Mesenchymal stem cell (in vitro differentiated cells and primary cell): ENCODE measurements at regions not wholly inside any gene's neighbourhood (a gene's known extent, or its start where the extent isn't known, plus 50 kb on each side); places are given as distances from the start of the nearest gene placed in this dataset.

Experiments used
- DNase-seq: peaks from one replicate; pipeline ENCODE4 v3.0.0-alpha.2; 2013
- H2AFZ ChIP-seq: one replicate; pipeline ENCODE4 v1.6.1; 2013; ENCODE audit warnings: low read depth, mild to moderate bottlenecking, control low read depth, inconsistent platforms, low read length, moderate library complexity
- H2AK5ac ChIP-seq: 2 replicates; pipeline ENCODE4 v1.6.1; 2013; ENCODE audit warnings: low read length, moderate library complexity, mild to moderate bottlenecking, inconsistent platforms; ENCODE audit not compliant: severe bottlenecking
- H2BK120ac ChIP-seq: one replicate; pipeline ENCODE4 v1.6.1; 2013; ENCODE audit warnings: low read depth, mild to moderate bottlenecking, inconsistent platforms, low read length, moderate library complexity
- H2BK12ac ChIP-seq, 2 experiments: one replicate each; pipeline ENCODE4 v1.6.1; 2013; ENCODE audit warnings: inconsistent platforms in 2 of 2, low read length in 2 of 2, mild to moderate bottlenecking in 2 of 2, moderate library complexity in 2 of 2, control low read depth in 1 of 2
- H2BK15ac ChIP-seq: one replicate; pipeline ENCODE4 v1.6.1; 2013; ENCODE audit warnings: mild to moderate bottlenecking, low read depth, inconsistent platforms; ENCODE audit not compliant: poor library complexity, severe bottlenecking
- H2BK5ac ChIP-seq: 2 replicates; pipeline ENCODE4 v1.6.1; 2013; ENCODE audit warnings: low read depth, mild to moderate bottlenecking, low read length, control low read depth, inconsistent platforms; ENCODE audit not compliant: poor library complexity, severe bottlenecking
- H3K14ac ChIP-seq, 2 experiments: one replicate each; pipeline ENCODE4 v1.6.1; 2013; ENCODE audit warnings: inconsistent platforms in 2 of 2, low read length in 2 of 2, control low read depth in 1 of 2, mild to moderate bottlenecking in 1 of 2, moderate library complexity in 1 of 2
- H3K18ac ChIP-seq, 2 experiments: one replicate each; pipeline ENCODE4 v1.6.1; 2013; ENCODE audit warnings: inconsistent platforms in 2 of 2, low read length in 2 of 2, control low read depth in 1 of 2, low read depth in 1 of 2, mild to moderate bottlenecking in 1 of 2
- H3K23ac ChIP-seq, 2 experiments: one replicate each; pipeline ENCODE4 v1.6.1; 2013; ENCODE audit warnings: inconsistent platforms in 2 of 2, low read length in 2 of 2, mild to moderate bottlenecking in 2 of 2, moderate library complexity in 2 of 2, control low read depth in 1 of 2
- H3K27ac ChIP-seq: 2 replicates; pipeline ENCODE4 v1.5.1; 2013; ENCODE audit warnings: mild to moderate bottlenecking, moderate library complexity, low read length, control low read depth, inconsistent platforms; ENCODE audit not compliant: poor library complexity, severe bottlenecking
- H3K27me3 ChIP-seq, 2 experiments: 2 replicates each; pipeline versions ENCODE4 v1.6.1 to v1.7.0; 2013; ENCODE audit warnings: low read length in 2 of 2, mild to moderate bottlenecking in 2 of 2, moderate library complexity in 2 of 2, control low read depth in 1 of 2, inconsistent platforms in 1 of 2; ENCODE audit not compliant: control insufficient read depth in 1 of 2, insufficient read depth in 1 of 2
- H3K36me3 ChIP-seq, 2 experiments: 2 replicates each; pipeline versions ENCODE4 v1.6.1 to v1.7.0; 2013; ENCODE audit warnings: low read length in 2 of 2, control low read depth in 1 of 2, inconsistent platforms in 1 of 2, low read depth in 1 of 2, mild to moderate bottlenecking in 1 of 2; ENCODE audit not compliant: insufficient read depth in 2 of 2, control insufficient read depth in 1 of 2
- H3K4ac ChIP-seq, 2 experiments: one replicate each; pipeline ENCODE4 v1.6.1; 2013; ENCODE audit warnings: inconsistent platforms in 2 of 2, low read length in 2 of 2, mild to moderate bottlenecking in 2 of 2, moderate library complexity in 2 of 2, control low read depth in 1 of 2, low read depth in 1 of 2
- H3K4me1 ChIP-seq: 2 replicates; pipeline ENCODE4 v1.6.1; 2013; ENCODE audit warnings: low read depth, low read length, control low read depth; ENCODE audit not compliant: control insufficient read depth, insufficient read depth
- H3K4me2 ChIP-seq: 2 replicates; pipeline ENCODE4 v1.6.1; 2013; ENCODE audit warnings: low read length, mild to moderate bottlenecking, inconsistent platforms; ENCODE audit not compliant: poor library complexity, severe bottlenecking
- H3K4me3 ChIP-seq, 2 experiments: 2 replicates each; pipeline versions ENCODE4 v1.5.1 to v1.7.0; 2013; ENCODE audit warnings: low read length in 2 of 2, mild to moderate bottlenecking in 2 of 2, control low read depth in 1 of 2, low read depth in 1 of 2; ENCODE audit not compliant: insufficient read depth in 1 of 2
- H3K79me1 ChIP-seq: replicated peaks from 2 replicates; pipeline ENCODE4 v1.6.1; 2013; ENCODE audit warnings: mild to moderate bottlenecking, control low read depth, low read length, inconsistent platforms; ENCODE audit not compliant: poor library complexity, severe bottlenecking
- H3K9ac ChIP-seq: 2 replicates; pipeline ENCODE4 v1.7.0; 2013; ENCODE audit warnings: mild to moderate bottlenecking, low read length, moderate library complexity
- H3K9me3 ChIP-seq: 2 replicates; pipeline ENCODE4 v1.7.0; 2013; ENCODE audit warnings: mild to moderate bottlenecking, low read length; ENCODE audit not compliant: control insufficient read depth
- H4K8ac ChIP-seq: one replicate; pipeline ENCODE4 v1.6.1; 2013; ENCODE audit warnings: inconsistent platforms, mild to moderate bottlenecking, low read length, moderate library complexity
- H4K91ac ChIP-seq: one replicate; pipeline ENCODE4 v1.6.1; 2013; ENCODE audit warnings: mild to moderate bottlenecking, low read length, inconsistent platforms
- WGBS: methylation state at CpG from one replicate; pipeline ENCODE4 v1.1.7; 2013; ENCODE audit warnings: mixed read lengths; 5-methylcytosine and 5-hydroxymethylcytosine counted together

DNA sequence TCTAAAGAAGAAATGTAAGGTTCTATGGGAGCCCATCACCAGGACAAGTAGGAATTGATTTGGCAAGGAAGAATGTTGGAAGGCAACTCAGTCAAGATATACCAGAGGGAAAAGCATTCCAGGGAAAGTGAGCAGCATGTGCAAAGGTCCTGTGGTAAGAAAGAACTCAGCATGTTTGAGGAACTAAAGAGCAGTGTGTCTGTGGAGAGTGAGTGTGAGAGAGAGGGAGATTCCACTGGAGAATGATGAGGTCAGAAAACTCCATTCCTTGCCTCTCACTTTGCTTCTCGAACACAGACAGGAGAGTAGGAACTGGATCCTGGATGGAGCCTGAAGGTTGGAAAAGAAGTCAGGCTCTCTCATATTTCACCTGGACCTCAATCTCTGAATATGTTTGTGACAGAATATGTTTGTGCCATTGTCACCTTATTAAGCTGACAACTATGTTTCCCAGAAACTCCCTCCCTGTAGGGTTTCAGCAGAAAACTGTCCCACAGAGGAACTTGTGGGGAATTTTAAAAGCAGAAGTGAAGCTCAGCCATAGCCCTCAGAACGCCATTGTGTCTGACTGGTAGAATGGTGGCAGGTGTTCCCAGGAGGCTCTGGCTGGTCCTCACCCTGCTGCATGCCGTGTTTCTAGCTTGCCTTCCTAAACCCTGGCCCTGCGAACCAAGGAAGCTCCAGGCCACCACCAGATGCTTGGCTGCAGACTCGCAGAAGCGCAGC is 382.4 kb upstream of the XYLT1 start:
- no peak overlapping the region for H2BK5ac ChIP-seq
- no peaks in the 10 kb centered on the region for H3K79me1 ChIP-seq
- H3K4ac ChIP-seq, result no peak overlapping the region
- H3K14ac ChIP-seq, result no peak overlapping the region
- H3K4me3 ChIP-seq, result no peak overlapping the region
- H3K4me2 ChIP-seq, result no peak overlapping the region
- WGBS, result 80% methylated on average over 5 of the region's 6 CpGs
- DNase-seq, result no peak
- no peak overlapping the region for H2BK120ac ChIP-seq
- H4K91ac ChIP-seq, result no peak overlapping the region
- no peak overlapping the region for H4K8ac ChIP-seq
- no peak overlapping the region for H3K23ac ChIP-seq
- H3K9ac ChIP-seq, result no peak overlapping the region
- no peak overlapping the region for H2AK5ac ChIP-seq
- H3K27me3 ChIP-seq, result peaks cover 0 to 59% of the 10 kb centered on the region in 2 experiments
- H2BK15ac ChIP-seq, result no peak overlapping the region
- H2BK12ac ChIP-seq, result no peak overlapping the region
- no peak overlapping the region for H2AFZ ChIP-seq
- H3K27ac ChIP-seq, result no peak overlapping the region
- no peak overlapping the region for H3K18ac ChIP-seq
- peaks cover 7% of the 10 kb centered on the region for H3K9me3 ChIP-seq
- no peaks in the 10 kb centered on the region for H3K36me3 ChIP-seq
- H3K4me1 ChIP-seq, result no peaks in the 10 kb centered on the region

DNA sequence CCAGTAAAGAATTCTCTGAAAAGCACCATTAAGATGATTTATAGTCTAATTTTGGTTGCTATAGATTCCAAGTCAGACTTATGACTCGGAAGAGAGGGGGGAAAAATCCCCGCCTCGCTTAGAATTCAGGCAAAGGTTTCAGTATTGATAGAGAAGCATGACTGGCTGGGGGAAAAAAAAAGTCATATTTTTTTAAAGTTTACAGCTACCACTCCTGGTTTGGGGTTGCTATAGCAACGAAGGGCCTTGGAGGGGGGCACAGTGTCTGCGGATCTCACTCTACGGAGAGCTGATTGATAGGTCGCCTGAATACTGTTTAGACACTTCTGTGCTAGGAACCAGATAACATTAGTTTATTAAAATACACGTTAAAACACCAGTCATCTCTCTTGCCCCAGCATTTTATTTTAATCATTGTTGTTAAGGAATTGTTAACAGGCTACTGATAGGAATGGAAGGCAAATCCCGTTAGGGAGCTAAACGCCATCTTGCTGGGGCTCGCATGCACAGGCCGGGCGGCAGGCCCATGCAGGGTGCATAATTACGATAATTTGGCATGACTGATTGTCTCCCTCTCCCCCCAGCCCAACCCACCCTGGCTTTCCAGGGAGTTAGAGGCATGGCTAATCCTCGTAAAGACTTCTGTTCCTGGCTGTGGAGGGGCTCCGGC is 380.0 kb upstream of the XYLT1 start:
- Histone ChIP-seq H3K18ac (no peak overlapping the region), H3K4me1 (no peaks in the 10 kb centered on the region)
- WGBS, result 69% methylated on average over 16 of the region's 16 CpGs

DNA sequence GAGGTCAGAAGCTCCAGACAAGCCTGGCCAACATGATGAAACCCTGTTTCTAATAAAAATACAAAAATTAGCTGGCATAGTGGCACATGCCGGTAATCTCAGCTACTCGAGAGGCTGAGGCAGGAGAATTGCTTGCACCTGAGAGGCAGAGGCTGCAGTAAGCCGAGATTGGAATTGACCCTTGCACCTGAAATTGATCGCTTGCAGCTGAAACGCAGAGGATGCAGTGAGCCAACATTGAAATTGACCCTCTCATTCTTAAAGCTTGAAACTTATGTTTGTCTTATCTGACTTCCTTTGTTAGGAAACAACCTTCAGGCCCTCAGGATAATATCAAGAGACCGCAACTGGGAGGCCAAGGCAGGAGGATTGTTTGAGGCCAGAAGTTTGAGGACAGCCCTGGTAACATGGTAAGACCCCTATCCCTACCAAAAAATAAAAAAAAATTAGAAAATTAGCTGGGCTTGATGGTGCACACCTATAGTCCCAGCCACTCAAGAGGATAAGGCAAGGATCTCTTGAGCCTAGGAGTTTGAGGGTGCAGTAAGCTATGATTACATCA is 376.6 kb upstream of the XYLT1 start:
- H3K18ac ChIP-seq, result no peak overlapping the region
- H3K27ac ChIP-seq, result no peak overlapping the region
- no peak overlapping the region for H4K8ac ChIP-seq
- no peak overlapping the region for H2BK120ac ChIP-seq
- H3K23ac ChIP-seq, result no peak overlapping the region
- no peak overlapping the region for H2BK12ac ChIP-seq
- WGBS, result 79% methylated on average over 5 of the region's 6 CpGs
- H2BK5ac ChIP-seq, result no peak overlapping the region
- no peaks in the 10 kb centered on the region for H3K4me1 ChIP-seq
- no peak for DNase-seq
- no peak overlapping the region for H4K91ac ChIP-seq
- H3K4me3 ChIP-seq, result no peak overlapping the region
- no peaks in the 10 kb centered on the region for H3K36me3 ChIP-seq
- no peaks in the 10 kb centered on the region for H3K79me1 ChIP-seq
- H3K9ac ChIP-seq, result no peak overlapping the region
- H2AK5ac ChIP-seq, result no peak overlapping the region
- no peak overlapping the region for H3K14ac ChIP-seq
- H2AFZ ChIP-seq, result no peak overlapping the region
- H3K4me2 ChIP-seq, result no peak overlapping the region
- H2BK15ac ChIP-seq, result no peak overlapping the region
- H3K9me3 ChIP-seq, result no peaks in the 10 kb centered on the region
- no peak overlapping the region for H3K4ac ChIP-seq
- peaks cover 0 to 34% of the 10 kb centered on the region in 2 experiments for H3K27me3 ChIP-seq

More for the DNA sequence above, 380.0 kb upstream of the XYLT1 start:
- Histone ChIP-seq H3K4me3 (no peak overlapping the region), H3K4ac (no peak overlapping the region), H2BK5ac (no peak overlapping the region), H4K8ac (no peak overlapping the region), H3K23ac (no peak overlapping the region), H3K27me3 (peaks cover 0 to 44% of the 10 kb centered on the region in 2 experiments), H3K9me3 (no peaks in the 10 kb centered on the region), H2BK12ac (no peak overlapping the region), H2BK15ac (no peak overlapping the region), H3K79me1 (no peaks in the 10 kb centered on the region), H3K9ac (peak overlapping the region; percentile 33), H3K4me2 (no peak overlapping the region), H3K36me3 (no peaks in the 10 kb centered on the region), H2AFZ (no peak overlapping the region), H3K27ac (no peak overlapping the region), H4K91ac (no peak overlapping the region), H2AK5ac (no peak overlapping the region), H2BK120ac (no peak overlapping the region), H3K14ac (no peak overlapping the region)
- no peak for DNase-seq

DNA sequence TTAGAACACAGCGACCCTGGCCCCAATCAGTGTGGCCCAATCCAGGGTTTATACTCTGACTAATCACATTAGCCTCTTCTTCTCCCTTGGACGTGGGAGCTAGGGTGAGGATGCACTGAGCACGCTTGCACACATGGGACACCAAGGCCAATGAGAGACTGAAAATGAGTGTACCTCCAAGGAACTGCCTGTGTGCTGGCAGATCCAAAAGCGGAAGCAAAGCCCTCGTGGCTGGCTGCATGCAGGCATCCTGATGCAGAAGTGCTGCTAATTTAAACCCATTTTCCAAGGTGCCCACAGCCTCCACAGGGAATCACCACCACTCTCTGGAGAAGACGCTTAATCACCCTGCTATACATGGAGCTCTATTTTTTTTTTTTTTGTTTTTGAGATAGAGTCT is 375.3 kb upstream of the XYLT1 start:
- Histone ChIP-seq H2AK5ac (no peak overlapping the region), H2AFZ (no peak overlapping the region), H2BK5ac (no peak overlapping the region), H3K14ac (no peak overlapping the region), H3K36me3 (no peaks in the 10 kb centered on the region), H3K79me1 (no peaks in the 10 kb centered on the region), H3K9me3 (no peaks in the 10 kb centered on the region), H3K23ac (no peak overlapping the region), H3K9ac (no peak overlapping the region), H3K18ac (no peak overlapping the region), H3K4me1 (no peaks in the 10 kb centered on the region), H2BK15ac (no peak overlapping the region), H3K27me3 (peaks cover 0 to 24% of the 10 kb centered on the region in 2 experiments), H4K91ac (no peak overlapping the region), H2BK12ac (no peak overlapping the region), H3K4me2 (no peak overlapping the region), H4K8ac (no peak overlapping the region), H3K4ac (no peak overlapping the region), H3K27ac (no peak overlapping the region), H2BK120ac (no peak overlapping the region), H3K4me3 (no peak overlapping the region)
- 77% methylated on average over 6 of the region's 6 CpGs for WGBS
- no peak for DNase-seq
